SIG-M5 treated with dmso at 0.1 percent for 504 hours (cell line): ENCODE measurements at regions not wholly inside any gene's neighbourhood (a gene's known extent, or its start where the extent isn't known, plus 50 kb on each side); places are given as distances from the start of the nearest gene placed in this dataset.

Experiments used
- DNase-seq: peaks from one replicate; lab custom pipeline; 2025; ENCODE audit not compliant: unreplicated experiment; lab: John Stamatoyannopoulos, UW

DNA sequence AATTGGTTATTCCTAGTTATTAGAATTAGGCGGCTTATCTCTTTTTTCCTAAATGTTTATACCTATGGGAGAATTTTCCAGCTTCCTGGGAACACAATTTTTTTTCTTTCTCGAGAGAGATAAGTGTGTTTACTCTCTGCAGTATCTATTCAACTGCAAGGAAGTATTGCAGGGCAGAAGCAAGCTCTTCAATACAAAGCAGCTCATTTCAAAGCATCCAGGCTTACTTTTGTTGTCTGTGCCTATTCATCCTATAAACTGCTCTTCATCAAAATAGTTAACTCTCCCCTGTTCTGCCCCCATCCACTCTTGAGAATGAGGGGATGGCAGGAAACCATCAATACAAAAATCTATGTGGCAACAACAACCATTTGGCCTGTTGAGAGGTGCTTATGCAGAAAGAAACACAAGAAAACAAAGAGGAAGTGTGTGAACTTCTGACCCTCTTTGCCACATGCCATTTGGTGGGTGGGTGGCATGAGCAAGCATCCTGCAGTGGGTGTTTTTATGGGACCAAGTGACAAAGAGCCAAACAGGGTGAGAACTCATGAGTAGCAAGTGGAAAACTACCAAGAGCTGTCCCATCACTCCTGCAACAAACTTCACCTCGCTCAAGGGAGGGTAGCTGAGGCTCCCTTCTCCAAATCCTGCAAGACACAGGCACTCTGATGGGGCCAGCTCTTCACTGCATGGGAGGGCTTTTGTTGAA lies 50.6 kb upstream of the MRPS6 start:
- DNase-seq: peak; percentile 95

DNA sequence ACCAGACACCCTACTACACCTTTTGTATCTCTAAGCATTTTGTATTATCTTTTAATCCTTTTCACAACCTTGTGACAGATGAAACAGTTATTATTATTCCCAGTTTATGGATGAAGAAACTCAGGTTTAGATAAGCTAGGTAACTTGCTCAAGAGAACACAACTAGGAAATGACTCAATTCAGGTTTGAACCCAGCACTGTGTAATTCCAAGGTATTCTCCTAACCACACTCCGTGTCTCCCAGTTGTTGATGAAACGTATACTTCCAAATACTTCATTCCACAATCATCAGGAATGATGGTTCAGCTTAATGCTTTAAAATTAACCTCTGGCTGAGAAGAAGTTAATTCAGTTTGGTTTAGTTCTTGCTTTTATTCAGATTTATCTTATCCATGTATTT lies 51.7 kb upstream of the MRPS6 start:
- DNase-seq: no peak

DNA sequence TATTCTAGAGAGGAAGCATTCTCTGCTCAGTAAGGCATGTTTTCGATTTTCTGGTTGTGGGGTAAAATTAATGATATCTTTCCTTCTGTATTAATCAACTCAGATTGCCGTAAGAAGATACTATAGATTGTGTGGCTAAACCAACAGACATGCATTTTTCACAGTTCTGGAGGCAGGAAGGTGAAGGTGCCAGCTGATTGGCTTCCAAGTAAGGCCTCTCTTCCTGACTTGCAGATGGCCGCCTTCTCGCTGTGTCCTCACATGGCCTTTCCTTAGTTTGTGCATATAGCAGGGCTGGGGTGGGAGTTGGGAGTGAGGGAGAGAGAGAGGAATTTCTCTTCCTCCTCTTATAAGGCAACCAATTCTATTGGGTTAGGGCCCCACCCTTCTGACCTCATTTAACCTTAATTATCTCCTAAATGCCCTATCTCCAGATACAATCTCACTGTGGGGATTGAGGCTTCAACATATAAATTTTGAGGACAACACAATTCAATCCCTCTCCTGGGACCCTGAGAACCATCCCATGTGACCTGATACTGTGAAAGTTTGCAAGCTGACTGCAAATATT lies 52.3 kb upstream of the MRPS6 start:
- no peak for DNase-seq

DNA sequence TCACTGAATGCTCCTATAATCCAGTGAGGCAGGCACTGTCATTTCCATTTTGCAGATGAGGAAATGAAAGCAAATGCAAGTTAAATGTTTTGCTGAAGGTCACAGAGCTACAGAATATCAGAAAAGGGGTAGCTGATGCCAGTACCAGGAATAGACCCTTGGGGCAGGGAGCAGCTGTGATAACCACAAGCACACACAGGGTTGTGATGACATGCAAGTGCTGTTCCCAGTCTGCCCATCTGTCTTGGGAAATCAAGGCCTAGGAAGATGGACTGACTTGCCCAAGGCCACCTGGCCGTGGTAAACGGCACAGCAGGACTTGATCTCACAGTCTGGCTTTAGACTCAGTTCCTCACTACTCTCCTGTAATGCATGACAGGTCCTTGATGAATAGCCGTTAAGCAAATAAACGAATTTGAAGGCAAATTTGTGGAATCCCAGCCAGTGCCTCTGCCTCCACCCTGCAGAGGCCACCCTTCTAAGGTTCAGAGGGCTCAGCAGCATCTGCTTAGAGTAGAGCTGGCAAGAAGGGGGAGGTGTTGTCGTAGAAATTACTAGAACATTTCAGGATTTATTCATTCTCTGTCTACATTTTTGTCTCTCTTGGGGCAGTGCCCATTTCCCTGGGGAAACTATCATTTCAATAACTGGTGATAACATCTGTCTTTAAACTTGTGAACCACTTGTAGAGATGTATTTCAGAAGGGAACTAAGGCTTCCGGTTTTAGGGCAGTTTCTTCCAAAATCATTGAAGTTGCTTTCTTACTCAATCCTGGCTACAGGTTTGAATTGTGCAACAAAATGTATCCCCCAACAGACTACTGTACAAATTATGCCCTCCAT lies 53.2 kb upstream of the MRPS6 start:
- DNase-seq: peak; percentile 97

DNA sequence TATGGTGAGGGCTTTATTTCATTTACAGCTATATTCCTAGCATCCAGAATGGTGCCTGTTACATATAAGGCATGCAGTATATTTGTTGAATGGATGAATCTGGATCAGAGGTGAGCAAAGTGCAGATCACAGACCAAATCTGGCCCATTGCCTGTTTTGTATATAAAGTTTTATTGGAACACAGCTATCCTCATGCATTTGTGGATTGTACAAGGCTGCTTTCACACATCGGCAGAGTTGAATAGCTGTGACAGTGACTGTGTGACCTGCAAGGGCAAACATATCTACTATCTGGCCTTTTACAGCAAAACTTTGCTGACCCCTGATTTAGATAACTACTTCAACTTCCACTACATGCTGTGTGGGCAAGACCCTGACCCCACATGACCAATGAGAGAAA lies 54.0 kb upstream of the MRPS6 start:
- DNase-seq: no peak

DNA sequence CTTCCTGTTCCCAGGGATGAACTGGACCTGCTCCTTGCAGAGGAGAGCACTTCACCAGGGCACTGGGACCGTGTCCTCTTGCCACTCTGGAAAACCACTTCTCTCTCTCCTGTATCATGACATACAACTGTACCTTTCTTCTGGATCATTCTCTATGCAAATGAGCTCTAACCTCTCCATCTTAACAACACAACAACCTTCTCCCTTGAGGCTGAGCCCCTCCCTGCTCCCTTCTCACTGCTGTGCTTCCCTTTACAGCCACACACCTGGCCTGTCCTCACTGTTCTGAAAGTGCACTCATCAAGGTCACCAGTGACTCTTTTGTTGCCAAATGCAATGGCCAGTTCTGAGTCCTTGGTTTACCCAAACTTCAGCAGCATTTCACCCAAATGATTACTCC lies 54.5 kb upstream of the MRPS6 start:
- no peak for DNase-seq

DNA sequence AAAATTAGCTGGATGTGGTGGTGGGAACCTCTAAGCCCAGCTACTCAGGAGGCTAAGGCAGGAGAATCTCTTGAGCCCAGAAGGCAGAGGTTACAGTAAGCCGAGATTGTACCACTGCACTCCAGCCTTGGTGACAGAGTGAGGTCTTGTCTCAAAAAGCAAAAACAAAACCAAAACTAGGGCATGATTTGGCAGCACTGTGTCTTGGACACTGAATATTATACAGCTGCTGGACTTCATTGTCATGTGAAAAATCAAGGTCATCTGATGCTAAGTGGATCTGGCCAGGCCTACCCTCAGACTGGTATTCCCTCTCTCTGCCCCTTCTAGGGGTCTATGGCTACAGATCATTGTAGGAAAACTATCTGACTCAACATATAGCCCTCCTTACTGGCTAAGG lies 55.2 kb upstream of the MRPS6 start:
- DNase-seq: no peak

DNA sequence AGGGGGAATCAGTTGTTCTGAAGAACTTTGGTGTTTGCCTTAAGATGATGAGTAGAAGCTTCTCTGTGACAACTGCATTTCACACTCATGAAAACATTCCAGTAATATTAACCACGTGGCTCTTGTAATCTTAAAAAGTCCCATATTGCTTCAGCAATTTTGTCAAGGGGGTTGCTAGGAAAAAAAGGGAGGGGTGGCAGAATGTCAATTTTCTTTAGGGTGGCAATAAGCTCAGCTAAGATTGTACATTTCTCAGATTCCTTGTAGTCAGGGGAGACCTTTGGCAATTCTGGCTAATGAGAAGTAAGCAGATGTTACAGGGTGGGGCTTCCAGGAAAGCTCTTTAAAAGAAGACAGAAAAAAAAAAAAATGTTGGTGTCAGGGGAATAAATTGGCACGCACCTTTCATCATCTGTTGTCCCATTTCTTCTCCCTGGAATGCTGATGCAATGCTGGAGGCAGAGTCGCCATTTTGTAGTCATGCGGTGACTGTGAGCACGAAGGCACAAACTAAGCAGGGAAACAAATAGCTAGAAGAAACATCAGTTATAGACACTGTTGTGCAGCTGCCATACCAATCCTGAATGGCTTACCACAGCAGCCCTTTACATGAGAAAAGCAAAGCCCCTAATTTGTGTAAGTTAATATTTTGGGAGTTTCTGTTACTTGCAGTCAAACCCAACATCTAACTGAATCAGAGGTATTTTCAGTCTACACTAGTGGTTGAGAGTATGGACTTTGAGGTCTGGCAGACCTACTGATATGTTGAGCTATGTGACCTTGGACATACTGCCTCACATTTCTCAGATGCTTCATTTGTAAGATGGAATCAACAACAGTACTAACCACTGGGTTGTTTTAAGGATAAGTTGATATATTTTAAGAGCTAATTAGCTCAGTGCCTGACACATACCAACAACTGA lies 56.1 kb upstream of the MRPS6 start:
- no peak for DNase-seq

DNA sequence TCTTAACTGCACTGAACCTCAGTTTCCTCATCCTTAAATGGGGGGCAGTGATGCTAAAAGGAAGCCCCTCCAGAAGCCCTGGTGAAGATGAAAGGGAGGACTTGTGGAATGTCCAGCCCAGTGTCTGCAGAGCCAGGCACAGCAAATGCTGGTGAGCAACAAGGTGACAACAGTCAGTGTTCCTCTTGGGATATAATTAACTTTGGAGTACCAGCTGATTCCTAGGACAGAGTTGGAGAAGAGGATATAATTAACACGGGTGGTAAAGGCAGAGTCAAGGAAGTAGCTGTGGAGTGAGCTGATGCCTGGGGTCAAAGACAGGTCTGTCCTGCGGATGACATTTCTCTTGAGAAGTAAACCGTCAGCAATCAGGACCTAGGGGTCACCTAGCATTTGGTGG lies 60.7 kb upstream of the MRPS6 start:
- DNase-seq: no peak

DNA sequence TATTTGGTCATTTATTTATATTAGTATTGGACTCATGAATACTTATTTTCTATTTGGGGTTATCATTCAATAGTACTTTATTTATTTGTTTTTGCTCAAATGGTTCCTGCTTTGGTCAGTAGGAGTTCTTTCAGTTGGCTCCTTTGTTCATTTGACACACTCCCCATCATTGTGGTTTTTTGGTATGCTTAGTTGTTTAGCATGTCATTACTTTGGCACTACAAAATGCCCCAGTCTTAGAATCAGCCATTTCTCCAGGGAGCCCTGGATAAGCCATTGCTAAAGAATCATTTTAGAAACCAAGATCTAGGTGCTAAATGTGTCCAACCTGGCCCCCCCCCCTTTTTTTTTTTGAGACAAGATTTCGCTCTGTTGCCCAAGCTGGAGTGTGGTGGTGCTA lies 61.7 kb upstream of the MRPS6 start:
- no peak for DNase-seq

DNA sequence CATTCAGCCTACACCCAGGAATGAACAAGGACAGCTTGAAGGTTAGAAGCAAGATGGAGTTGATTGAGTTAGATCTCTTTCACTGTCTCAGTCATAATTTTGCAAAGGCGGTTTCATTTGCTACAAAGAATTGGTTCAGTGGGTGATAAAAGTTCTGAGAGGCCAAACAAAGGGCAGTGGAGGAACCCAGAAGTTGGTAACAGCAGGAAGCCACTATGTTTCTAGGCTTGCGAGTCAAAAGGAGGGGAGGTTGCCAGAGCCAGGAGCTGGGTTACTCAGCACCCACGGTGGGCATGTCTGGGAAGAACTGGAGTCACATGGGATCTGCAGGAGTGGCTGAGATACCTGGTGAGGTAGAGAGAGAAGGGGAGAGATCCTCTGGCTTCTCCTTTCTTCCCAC lies 64.2 kb upstream of the MRPS6 start:
- no peak for DNase-seq

DNA sequence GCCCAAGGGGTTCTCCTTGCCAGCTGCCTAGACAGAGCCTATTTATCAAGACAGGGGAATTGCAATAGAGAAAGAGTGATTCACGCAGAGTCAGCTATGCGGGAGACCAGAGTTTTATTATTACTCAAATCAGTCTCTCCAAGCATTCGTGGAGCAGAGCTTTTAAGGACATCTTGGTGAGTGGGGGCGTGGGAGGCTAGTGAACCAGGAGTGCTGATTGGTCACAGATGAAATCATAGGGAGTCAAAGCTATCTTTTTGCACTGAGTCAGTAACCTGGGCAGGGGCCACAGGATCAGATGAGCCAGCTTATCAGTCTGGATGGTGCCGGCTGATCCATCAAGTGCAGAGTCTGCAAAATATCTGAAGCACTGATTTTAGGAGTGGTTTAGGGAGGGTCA lies 64.8 kb upstream of the MRPS6 start:
- DNase-seq: no peak

DNA sequence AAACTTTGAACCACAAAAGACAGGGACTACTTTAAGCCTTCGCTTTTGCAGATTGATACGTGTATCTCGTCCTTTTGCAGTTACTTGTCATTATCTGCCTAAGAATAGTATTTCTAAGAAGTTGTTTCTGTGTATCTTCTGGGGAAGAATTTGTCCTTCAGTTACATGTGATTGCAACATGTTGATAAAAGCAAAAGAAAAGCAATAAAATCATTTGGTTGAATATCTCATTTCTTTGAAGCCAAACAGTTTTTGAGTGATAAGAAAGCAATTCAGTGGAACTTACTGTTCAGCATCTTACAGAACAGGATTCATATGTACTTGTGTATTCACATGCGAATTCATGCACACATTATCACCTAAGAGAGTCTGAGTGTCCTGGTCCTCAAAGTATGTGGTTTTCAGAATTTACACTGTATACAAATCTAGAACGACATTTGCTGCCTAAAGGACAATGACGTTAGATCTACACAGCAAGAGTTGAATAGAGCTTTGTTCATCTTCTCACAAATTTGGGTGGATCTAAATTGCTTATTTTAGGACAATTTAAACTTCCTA lies 66.7 kb upstream of the MRPS6 start:
- DNase-seq: no peak

DNA sequence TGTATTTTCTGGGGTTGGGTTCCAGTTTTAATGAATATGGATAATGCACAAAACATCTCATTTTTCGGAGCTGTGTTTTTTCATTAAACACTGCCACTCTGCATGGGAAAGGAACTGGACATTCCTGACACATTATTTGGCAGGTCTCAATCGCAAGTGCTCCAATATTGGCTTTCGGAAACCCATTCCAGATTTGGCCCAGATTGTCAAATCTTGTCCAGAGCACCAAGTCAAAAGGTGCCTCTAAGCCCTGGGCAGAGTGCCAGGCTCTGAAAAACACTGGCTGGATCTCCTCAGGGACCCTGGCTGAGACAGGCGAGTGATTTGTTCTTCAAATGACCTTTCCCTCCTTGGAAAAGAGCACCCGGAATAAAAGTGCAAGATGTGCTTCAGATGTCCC lies 68.4 kb upstream of the MRPS6 start:
- DNase-seq: no peak

DNA sequence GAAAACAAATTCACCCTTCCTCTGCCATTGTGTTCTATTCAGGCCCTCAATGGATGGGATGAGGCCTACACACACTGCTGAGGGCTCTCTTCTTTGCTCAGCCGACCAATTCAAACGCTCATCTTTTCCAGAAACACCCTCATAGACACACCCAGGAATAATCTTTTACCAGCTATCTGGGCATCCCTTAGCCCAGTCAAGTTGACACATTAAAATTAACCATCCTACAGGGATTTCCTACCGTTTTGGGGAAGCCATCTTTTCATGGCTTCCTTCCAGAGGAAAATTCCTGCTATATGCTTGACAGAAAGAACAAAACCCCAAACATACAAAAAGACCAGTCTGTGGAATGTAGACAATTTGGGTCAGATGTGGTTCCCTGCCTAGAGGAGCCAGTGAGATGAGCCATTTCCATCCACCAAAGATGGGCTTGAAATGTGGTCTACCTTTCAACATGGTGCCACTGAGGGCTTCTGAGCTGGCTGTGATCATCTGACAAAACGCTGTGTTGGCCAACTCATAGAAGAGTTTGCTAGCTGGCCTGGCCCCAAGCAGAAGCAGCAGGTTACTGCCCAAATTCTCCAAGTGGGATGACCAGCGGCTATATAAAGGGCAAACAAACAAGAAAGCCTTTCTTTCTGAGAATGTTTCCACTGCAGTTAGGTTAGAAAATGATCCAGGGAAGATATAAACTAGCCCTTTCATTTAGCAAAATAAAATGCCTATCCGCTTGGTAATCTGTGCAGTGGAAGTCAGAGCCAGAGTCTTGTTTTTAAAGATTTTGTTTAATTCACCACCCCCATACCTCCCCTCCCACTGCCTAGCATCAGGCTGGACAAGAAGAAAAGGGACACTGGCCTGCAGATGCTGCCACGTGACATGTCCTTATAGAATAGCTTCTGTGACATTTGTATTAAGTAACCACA lies 69.1 kb upstream of the MRPS6 start:
- DNase-seq: no peak

DNA sequence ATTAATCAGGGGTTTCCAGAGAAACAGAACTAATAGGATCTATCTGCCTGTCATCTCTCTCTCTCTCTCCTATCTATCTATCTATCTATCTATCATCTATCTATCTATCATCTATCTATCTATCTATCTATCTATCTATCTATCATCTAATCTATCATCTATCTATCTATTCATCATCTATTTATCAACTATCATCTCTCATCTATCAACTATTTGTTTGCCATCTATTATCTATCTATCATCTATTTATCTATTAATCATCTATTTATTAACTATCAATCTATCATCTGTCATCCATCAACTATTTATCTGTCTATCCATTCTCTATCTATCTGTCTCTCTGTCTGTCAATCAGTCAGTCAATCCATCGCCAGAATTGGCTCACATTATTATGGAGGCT lies 70.0 kb upstream of the MRPS6 start:
- no peak for DNase-seq

DNA sequence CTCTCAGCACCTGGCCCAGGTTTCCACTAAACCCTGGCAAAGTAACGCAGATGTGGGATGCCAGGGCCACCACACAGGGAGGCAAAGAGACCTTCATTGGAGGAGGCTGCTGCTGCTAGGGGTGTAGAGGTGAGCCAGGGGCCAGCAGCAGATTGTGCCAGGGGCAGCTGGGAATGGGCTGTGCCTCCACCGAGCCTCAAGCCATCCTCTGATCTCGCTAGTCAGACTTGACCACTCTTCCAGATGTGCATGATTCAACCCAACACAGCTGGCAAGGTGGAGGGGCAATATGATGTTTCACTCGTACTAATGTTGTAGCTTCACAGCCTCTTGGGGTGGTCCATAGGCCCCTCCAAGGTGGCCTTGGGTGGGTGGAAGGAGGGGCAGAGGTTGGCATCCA lies 73.0 kb upstream of the MRPS6 start:
- DNase-seq: no peak

DNA sequence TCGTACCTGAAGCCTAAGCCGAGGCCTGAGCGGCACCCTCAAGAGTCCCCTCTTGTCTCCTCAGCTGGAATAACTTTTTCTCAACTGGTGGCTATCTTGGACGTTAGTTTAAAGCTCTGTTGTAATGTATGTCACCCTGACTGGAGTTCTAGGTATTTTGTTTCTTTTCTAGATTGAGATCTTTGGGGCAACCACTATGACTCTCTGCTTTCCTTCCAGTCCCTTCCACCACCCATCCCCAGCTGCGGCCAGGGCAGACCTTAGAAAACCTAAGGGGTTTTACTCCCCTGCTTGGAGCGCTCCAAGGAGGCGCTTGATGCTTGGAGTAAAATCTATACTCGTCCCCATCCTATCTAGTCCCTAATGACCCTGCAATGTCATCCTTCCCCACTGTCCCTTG lies 74.6 kb upstream of the MRPS6 start:
- DNase-seq: no peak

DNA sequence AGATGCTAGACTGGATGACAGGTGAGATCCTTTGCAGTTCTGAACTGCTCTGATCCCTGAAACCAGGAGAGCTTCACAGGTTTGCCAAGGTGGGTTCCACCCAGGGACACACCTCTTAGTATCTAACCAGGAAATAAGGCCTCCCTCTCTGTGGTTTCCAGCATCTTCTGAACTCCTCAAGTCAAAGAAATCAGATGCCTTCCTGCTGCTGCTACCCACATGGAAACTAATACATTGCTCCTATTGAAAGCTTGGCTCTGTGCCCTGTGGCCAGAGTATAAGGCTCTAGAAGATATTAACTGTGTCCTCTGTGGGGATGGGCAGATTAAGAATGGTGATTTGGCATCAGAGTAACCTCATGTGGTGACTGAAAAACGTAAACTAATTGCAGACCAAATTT lies 75.0 kb upstream of the MRPS6 start:
- no peak for DNase-seq

DNA sequence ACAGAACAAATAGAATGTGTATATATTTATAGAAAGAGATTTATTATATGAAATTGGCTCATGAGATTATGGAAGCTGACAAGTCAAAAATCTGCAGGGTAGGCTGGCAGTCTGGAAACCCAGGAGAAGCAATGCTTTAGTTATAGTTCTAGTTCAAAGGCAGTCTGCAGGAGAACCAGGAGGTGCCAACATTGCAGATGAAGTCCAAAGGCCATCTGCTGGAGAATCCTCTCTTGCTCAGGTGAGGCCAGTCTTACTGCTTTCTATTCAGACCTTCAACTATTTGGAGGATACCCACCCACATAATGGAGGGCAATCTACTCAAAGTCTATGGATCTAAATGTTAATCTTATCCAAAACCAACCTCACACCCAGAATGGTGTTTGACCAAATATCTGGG lies 75.9 kb upstream of the MRPS6 start:
- no peak for DNase-seq
